HK-2 (cell line): ENCODE measurements at regions not wholly inside any gene's neighbourhood (a gene's known extent, or its start where the extent isn't known, plus 50 kb on each side); places are given as distances from the start of the nearest gene placed in this dataset.

Experiments
- DNase-seq: peaks from one replicate; pipeline ENCODE4 v3.0.0-alpha.2; 2018; ENCODE audit not compliant: unreplicated experiment

GRCh38 chr18:72470391-72470790 lies 73.8 kb downstream of the CBLN2 start:
- DNase-seq = no peak

- DNase-seq = no peak
These were observed 76.0 kb downstream of the CBLN2 start for GRCh38 chr18:72468021-72468710.

- peak; percentile 80 for DNase-seq
These were observed 83.9 kb downstream of the CBLN2 start for GRCh38 chr18:72460210-72460680.

GRCh38 chr18:72458271-72458670 lies 85.9 kb downstream of the CBLN2 start:
- DNase-seq = no peak

- DNase-seq = no peak
These were observed 87.3 kb downstream of the CBLN2 start for GRCh38 chr18:72456802-72457201.

GRCh38 chr18:72452328-72452727 lies 91.8 kb downstream of the CBLN2 start:
- DNase-seq = no peak

GRCh38 chr18:72444798-72445155 lies 99.4 kb downstream of the CBLN2 start:
- no peak for DNase-seq

GRCh38 chr18:72444111-72444797 lies 99.9 kb downstream of the CBLN2 start:
- DNase-seq = no peak

- DNase-seq = no peak
These were observed 107.7 kb downstream of the CBLN2 start for GRCh38 chr18:72436401-72436800.

GRCh38 chr18:72433756-72434155 lies 110.4 kb downstream of the CBLN2 start:
- DNase-seq = no peak

GRCh38 chr18:72427721-72428120 lies 116.4 kb downstream of the CBLN2 start:
- no peak for DNase-seq

GRCh38 chr18:72419914-72420313 lies 124.2 kb downstream of the CBLN2 start:
- no peak for DNase-seq

- no peak for DNase-seq
These were observed 131.2 kb downstream of the CBLN2 start for GRCh38 chr18:72412927-72413326.

GRCh38 chr18:72411261-72411660 lies 132.9 kb downstream of the CBLN2 start:
- DNase-seq = no peak

- DNase-seq = no peak
These were observed 133.7 kb downstream of the CBLN2 start for GRCh38 chr18:72410399-72410798.

GRCh38 chr18:72409903-72410302 lies 134.2 kb downstream of the CBLN2 start:
- DNase-seq = no peak

GRCh38 chr18:72407048-72407447 lies 137.1 kb downstream of the CBLN2 start:
- no peak for DNase-seq

GRCh38 chr18:72391951-72392350 lies 152.2 kb downstream of the CBLN2 start:
- no peak for DNase-seq

- DNase-seq = no peak
These were observed 152.7 kb downstream of the CBLN2 start for GRCh38 chr18:72391427-72391826.

GRCh38 chr18:72378016-72378415 lies 166.1 kb downstream of the CBLN2 start:
- no peak for DNase-seq

- no peak for DNase-seq
These were observed 167.9 kb downstream of the CBLN2 start for GRCh38 chr18:72376256-72376655.

- DNase-seq = peak; percentile 6
These were observed 168.5 kb downstream of the CBLN2 start for GRCh38 chr18:72375618-72376017.

GRCh38 chr18:72372076-72372475 lies 172.1 kb downstream of the CBLN2 start:
- DNase-seq = no peak

- no peak for DNase-seq
These were observed 175.8 kb downstream of the CBLN2 start for GRCh38 chr18:72368308-72368707.
